Stomach (tissue), 4 donors: ENCODE measurements at regions not wholly inside any gene's neighbourhood (a gene's known extent, or its start where the extent isn't known, plus 50 kb on each side); places are given as distances from the start of the nearest gene placed in this dataset.

ENCODE experiments used
- POLR2A ChIP-seq, 4 donors: fragments of 450-650 bp; IDR thresholded peaks; one replicate each; pipeline ENCODE4 v1.6.1; 2016; ENCODE audit warnings: antibody characterized with exemption in 4 of 4, control low read depth in 2 of 4, mild to moderate bottlenecking in 1 of 4, moderate library complexity in 1 of 4
- POLR2AphosphoS5 ChIP-seq, 3 donors: sonication (generic); formaldehyde crosslinking; IDR thresholded peaks; one replicate each; pipeline ENCODE4 v1.6.1; 2016; ENCODE audit warnings: antibody characterized with exemption in 3 of 3
- TF ChIP-seq, protein P1 (sequence below), 7 experiments: fragments of 450-650 bp in 4 of 7; fragments of 200-600 bp in 3 of 7; sonication (generic) in 3 of 7; IDR thresholded peaks; one replicate each; pipeline ENCODE4 v1.5.1; 2016 to 2019; ENCODE audit warnings: antibody characterized with exemption in 7 of 7, control low read depth in 2 of 7, mild to moderate bottlenecking in 1 of 7

DNA sequence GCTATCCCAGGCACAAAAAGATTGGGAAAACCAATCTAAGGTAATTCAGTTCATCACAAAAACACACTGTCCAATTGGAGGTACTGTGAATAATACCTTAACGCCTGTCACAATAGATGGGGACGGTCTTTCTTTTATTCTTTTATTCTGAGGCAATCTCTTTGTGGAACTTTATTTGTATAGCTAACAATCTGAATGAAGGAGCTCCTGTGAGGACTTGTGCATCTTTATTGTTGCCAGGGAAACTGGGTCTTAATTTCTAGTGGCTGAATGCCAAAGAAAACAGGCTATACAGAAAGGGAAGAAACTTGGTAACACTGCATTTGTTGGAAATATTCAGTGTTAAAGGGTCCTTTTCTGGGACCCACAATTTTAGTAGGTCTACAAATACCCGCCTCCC, 546.9 kb upstream of the C9orf72 start:
- TF ChIP-seq, protein P1, sequence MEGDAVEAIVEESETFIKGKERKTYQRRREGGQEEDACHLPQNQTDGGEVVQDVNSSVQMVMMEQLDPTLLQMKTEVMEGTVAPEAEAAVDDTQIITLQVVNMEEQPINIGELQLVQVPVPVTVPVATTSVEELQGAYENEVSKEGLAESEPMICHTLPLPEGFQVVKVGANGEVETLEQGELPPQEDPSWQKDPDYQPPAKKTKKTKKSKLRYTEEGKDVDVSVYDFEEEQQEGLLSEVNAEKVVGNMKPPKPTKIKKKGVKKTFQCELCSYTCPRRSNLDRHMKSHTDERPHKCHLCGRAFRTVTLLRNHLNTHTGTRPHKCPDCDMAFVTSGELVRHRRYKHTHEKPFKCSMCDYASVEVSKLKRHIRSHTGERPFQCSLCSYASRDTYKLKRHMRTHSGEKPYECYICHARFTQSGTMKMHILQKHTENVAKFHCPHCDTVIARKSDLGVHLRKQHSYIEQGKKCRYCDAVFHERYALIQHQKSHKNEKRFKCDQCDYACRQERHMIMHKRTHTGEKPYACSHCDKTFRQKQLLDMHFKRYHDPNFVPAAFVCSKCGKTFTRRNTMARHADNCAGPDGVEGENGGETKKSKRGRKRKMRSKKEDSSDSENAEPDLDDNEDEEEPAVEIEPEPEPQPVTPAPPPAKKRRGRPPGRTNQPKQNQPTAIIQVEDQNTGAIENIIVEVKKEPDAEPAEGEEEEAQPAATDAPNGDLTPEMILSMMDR (IDR thresholded peaks at IDR 0.05): no peak
- no peak for TF ChIP-seq POLR2AphosphoS5 (IDR thresholded peaks at IDR 0.05)
- no peak for TF ChIP-seq POLR2A (IDR thresholded peaks at IDR 0.05)
